SK-N-SH (cell line): ENCODE measurements at regions not wholly inside any gene's neighbourhood (a gene's known extent, or its start where the extent isn't known, plus 50 kb on each side); places are given as distances from the start of the nearest gene placed in this dataset.

Experiments used
- CTCF ChIP-seq: fragments of 200-600 bp; sonication (generic); IDR thresholded peaks from 2 replicates; pipeline ENCODE4 v1.6.1; 2017; ENCODE audit warnings: antibody characterized with exemption, mild to moderate bottlenecking, moderate library complexity
- EP300 ChIP-seq, 2 experiments: IDR thresholded peaks; 2 replicates each; pipeline versions ENCODE4 v1.4.0 to v1.6.1; 2012; ENCODE audit warnings: borderline replicate concordance in 1 of 2, low read depth in 1 of 2, low read length in 1 of 2
- EZH2phosphoT487 ChIP-seq: fragments of 200-600 bp; sonication (generic); IDR thresholded peaks from 2 replicates; pipeline ENCODE4 v1.6.1; 2017; ENCODE audit warnings: low read depth, mixed run types, mild to moderate bottlenecking, antibody characterized with exemption, moderate library complexity, borderline replicate concordance
- RCOR1 ChIP-seq: fragments of 150-350 bp; IDR thresholded peaks from 2 replicates; pipeline ENCODE4 v1.6.1; 2017; ENCODE audit warnings: antibody characterized with exemption, low read length
- RFX5 ChIP-seq: IDR thresholded peaks from 2 replicates; pipeline ENCODE4 v1.6.1; 2012; ENCODE audit warnings: mild to moderate bottlenecking, improper control_type of control experiment, low read length
- RXRA ChIP-seq: IDR thresholded peaks from 2 replicates; pipeline ENCODE4 v1.4.0; 2012; ENCODE audit warnings: low read depth, mild to moderate bottlenecking, borderline replicate concordance
- SIN3A ChIP-seq: IDR thresholded peaks from 2 replicates; pipeline ENCODE4 v1.6.1; 2012; ENCODE audit warnings: low read depth, mild to moderate bottlenecking, low read length, moderate library complexity, borderline replicate concordance
- ZBTB33 ChIP-seq: IDR thresholded peaks from 2 replicates; pipeline ENCODE4 v1.4.0; 2012; ENCODE audit warnings: low read depth, borderline replicate concordance

GRCh38 chr3:124599779-124600693 is 130.2 kb upstream of the UMPS start:
- no peak for TF ChIP-seq CTCF
- TF ChIP-seq ZBTB33, result no peak
- TF ChIP-seq EP300 (IDR thresholded peaks at IDR 0.05; ENCODE audit: borderline replicate concordance in 1 of 2, low read depth in 1 of 2, low read length in 1 of 2), result no peak
- no peak for TF ChIP-seq RCOR1
- TF ChIP-seq RXRA, result no peak
- no peak for TF ChIP-seq RFX5
- no peak for TF ChIP-seq EZH2phosphoT487
- TF ChIP-seq SIN3A, result no peak
